IPS DF 19.7 (cell line): ENCODE measurements at regions not wholly inside any gene's neighbourhood (a gene's known extent, or its start where the extent isn't known, plus 50 kb on each side); places are given as distances from the start of the nearest gene placed in this dataset.
"Not testable (repeated sequence)": the region's sequence is repeated elsewhere in the genome, so short reads cannot be mapped to it uniquely, and the experiment has no call there.

ENCODE experiments used
- DNase-seq: peaks from one replicate; pipeline ENCODE4 v3.0.0-alpha.2; 2013; ENCODE audit warnings: low read depth, low spot score

DNA sequence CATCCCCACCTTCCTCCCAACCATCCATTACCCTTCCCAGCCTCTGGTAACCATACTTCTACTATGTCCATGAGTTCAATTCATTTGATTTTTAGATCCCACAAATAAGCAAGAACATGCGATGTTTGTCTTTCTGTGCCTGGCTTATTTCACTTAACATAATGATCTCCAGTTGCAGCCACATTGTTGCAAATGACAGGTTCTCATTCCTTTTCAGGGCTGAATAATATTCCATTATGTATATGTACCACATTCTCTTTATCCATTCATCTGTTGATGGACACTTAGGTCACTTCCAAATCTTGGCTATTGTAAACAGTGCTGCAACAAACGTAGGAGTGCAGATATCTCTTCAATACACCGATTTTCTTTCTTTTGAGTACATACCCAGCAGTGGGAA lies 522.1 kb downstream of the TMEM114 start:
- not testable (repeated sequence) for DNase-seq

DNA sequence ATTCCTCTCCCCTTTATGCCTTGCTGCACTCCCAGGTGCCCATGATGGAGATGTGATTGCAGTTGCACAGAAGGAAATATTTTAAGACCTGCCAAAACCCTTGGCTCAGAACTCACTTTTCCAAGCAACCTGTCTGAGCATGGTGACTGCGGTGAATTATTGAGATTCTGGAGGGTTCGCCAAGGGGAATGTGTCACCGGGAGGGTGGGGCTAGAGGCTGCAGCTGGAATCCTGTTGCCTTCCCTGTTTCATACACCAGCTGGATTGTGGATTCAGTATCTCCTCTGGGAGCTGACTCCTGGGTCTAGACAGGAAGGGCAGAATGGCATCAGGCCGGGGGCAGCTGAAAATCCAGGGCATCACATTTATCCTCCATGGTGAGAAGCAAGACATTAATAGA lies 527.2 kb downstream of the TMEM114 start:
- DNase-seq, result no peak

DNA sequence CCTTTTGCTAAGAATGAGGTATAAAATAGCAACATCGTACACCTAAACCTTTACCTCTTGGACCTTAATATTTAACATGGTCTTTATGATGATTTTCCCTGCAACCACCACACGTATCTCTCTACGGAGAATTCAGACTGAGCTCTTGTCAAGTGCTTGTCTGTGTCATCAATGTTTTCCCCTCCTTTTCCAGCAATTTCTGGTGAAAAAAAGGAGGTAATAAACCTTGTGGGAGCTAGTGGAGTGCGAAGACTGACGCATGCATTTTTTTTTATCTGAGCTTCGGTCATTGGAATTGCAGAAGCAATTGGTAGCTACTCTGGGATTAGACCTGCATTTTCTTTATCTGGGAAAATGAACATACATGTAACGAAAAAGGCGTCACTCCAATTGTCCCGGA lies 527.6 kb downstream of the TMEM114 start:
- DNase-seq, result no peak

DNA sequence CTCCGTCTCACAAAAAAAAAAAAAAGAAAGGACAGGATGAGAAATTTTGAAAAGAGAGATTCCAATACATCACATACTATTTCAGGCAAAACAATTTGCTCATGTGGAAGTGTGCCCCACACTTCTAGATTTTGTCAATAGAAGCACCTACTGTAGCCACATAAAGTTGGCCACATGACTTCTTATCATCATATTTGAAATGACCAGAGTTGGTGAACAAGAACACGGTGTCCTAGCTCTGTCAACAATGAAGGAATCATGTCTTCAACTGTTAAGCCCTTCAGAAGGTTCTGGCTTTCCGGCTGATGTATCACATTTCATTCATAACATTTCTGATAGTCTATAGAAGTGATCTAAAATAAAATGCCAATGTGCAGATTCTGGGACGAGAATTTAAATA lies 534.5 kb downstream of the TMEM114 start:
- no peak for DNase-seq

DNA sequence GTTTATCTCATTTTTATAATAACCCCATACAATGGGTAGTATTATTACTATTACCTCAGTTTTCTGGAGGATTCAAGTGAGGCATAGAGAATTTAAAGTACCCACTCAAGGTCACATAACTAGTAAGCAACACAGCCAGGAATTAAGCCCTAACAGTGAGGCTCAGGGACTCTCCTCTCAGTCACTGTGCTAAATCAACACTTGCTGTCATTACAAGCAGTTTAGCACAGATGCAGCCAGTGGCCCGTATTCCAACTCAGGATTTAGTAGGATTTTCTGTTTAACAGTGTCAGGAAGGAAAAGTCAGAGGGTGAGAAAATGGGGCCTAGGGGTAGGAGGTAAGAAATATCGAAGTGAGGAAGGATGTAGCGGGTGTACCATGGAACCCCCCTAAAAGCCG lies 536.9 kb downstream of the TMEM114 start:
- no peak for DNase-seq

DNA sequence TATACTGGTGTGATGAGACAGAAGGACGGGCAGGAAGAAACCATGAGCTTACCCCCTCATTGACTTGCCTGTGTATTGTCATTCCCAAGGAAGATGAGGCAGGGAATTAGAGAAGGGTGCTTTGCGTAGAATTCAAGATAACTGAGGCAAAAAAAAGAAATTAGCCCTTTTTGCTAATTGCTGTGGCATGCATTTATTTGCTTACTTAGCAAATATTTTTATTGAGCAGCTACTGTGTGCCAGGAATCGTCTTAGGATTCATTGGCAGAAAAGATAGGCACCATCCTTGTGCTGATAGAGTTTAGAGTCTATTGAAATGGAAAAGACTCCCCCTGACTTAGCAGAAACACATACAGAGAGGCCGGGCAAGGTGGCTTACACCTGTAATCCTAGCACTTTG lies 541.9 kb downstream of the TMEM114 start:
- no peak for DNase-seq

DNA sequence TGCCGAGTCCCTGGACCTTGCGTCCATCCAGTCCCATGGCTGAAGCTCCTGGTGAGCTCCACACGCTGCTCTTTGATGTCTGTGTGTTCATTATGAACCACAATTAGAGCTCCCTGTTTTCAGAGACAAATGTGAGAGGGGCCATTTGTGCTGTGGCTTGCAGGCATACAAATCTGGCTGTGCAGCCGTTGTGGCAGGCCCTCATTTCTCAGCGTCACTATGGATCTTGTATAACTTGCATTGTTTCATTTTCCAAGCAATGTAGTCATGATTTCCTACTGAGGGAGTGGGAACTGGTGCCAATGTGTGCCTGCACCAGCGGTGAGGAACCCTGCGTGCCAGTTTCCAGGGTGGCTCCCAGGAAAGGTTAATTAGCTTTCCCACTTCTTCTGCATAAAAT lies 542.6 kb downstream of the TMEM114 start:
- no peak for DNase-seq

DNA sequence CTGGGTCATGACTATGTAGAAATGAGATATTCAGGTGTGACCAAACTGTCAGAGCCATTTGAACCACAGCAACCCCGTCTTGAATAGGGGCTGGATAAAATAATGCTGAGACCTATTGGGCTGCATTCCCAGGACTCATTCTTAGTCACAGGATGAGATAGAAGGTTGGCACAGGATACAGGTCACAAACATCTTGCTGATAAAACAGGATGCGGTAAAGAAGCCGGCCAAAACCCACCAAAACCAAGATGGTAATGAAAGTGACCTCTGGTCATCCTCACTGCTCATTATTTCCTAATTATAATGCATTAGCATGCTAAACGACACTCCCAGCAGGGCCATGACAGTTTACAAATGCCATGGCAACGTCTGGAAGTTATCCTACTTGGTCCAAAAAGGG lies 545.5 kb downstream of the TMEM114 start:
- DNase-seq, result no peak

DNA sequence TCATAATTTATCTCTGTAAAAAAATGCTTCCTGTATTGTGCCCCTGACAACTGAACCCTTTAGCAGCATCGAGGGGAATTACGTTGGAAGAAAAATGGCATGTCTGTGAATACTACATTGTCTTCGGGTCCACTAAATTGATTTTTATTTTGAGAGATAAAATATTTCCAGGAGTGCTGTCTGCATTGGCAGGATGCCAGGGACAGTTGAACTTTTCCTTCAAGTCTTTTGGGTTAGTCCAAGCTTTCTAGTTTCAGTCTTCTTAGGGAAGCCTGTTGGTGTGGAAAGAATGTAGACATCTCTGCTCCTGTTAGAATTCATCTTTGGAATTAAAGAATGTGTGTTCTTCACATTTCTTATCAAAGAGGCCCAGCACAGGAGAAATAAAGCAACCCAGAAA lies 557.9 kb downstream of the TMEM114 start:
- no peak for DNase-seq

DNA sequence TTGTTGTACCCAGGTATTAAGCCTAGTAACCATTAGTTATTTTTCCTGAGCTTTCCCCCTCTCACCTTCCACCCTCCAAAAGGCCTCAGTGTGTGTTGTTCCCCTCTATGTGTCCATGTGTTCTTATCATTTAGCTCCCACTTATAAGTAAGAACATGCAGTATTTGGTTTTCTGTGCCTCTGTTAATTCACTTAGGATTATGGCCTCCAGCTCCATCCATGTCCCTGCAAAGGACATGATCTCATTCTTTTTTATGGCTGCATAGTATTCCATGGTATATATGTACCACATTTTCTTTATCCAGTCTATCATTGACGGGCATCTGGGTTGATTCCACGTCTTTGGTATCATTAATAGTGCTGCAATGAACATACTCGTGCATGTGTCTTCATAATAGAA lies 560.3 kb downstream of the TMEM114 start:
- not testable (repeated sequence) for DNase-seq

DNA sequence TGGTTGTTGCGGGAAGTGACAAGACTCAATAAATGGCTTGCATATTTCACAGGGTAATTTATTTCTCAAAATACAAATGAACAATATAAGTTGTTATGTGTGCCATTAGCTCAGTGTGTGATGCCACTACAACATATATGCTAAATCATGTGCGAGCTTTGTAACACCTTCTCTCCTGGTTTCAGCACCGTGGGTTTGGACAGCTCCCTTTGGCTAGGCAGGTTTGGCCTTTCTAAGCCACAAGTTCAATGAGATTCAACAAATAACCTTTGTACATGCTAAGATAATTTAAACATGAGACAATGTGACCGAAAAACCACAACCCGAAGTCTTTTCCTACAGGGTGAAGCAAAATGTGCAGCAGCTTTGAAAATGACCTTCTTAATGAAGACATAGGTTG lies 563.9 kb downstream of the TMEM114 start:
- no peak for DNase-seq

DNA sequence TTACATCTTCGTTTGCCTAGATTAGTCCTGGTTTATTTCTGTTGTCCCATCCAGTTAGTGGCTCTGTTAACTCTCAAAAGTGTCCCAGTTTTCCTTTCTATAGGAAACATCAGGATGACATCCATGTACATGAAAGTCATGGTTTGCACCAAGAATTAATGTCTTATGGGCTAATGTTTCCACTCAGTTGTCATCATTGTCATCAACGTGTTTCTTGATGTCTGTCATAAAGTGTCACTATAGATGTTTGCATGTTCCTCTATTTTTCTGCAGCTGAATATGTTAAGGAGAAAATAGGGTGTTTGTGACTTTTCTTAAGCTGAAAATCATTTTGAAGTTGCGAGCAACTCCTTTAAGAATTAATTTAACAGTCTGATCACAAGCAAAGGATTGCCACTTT lies 567.0 kb downstream of the TMEM114 start:
- no peak for DNase-seq

DNA sequence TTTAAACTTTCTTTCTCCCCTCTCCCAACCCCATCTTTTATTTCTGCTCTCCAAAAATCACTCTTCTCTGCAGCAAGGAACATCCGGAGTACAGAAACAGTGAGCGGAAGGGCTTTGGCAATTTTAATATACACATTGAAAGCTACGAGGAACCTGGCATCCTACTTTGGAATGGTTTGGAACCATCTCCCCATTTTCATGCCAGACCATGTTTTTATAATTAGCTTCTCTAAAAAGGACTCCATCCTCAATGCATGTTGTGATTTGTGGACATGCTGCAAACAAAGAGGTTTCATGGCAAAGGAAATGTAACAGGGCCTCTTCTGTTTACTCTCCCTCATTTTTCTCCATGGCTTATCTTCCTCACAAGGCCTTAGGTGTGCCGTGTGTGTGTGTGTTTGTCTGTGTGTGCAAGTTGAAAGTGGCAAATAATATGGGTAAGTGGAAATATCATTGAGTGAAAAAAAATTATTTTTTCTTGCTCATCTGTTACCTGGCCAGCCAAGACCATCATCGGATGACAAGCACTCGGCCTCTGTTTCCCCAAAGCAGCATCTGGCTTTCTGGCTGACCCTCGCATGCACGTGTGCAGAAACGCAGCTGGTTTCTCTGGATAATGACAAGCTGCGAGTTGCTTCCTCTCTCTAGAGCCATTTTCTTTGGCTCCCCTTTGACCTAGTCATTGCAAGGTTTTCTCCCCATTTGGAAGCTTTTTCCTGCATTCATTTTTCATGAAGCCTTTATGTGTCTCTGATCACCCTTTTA lies 585.0 kb downstream of the TMEM114 start:
- no peak for DNase-seq

DNA sequence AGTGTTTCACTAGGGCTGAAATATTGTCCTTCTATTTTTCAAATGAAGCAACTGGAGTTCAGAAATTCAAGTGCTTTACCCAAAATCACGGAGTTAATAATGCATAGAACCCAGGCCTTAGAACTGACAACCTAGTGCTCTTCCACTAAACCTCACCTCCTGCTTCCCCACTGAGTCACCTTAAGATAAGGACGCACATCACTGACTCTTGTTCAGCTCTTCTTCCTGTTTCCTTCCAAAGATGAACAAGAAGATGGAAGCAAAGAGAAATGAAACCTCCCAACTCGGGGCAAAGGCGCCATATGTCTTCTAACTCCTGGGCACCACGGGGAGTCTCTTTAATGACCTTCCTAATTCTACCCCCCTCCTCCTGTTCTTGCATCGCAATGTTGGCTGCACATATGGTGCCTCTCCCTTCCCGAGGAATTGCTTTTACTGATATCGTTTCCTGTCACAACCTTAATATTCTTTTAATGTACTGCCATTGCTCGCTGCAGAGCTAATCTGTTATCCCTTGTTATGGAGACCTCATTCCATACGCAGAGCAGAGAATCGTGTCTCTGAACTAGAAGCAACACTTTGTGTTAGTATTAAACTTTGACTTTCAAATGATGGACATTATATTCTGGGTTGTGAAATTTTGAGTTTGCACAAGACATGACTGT lies 591.4 kb downstream of the TMEM114 start:
- no peak for DNase-seq

DNA sequence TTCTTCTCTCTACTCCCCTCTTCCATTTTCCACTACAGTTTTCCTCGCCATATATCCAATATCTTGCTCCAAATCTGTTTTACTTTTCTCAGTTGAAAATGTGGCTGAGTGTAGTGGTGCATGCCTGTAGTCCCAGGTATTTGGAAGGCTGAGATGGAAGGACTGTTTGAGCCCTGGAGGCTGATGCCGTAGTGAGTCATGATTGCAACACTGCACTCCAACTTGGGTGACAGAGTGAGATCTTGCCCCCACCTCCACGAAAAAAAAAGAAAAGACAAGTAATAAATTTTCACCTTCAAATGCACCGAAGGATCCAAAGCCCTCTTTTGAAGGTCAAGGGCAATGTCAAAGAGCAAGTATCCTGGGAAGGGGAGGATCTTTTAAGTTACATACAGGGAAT lies 592.3 kb downstream of the TMEM114 start:
- no peak for DNase-seq

DNA sequence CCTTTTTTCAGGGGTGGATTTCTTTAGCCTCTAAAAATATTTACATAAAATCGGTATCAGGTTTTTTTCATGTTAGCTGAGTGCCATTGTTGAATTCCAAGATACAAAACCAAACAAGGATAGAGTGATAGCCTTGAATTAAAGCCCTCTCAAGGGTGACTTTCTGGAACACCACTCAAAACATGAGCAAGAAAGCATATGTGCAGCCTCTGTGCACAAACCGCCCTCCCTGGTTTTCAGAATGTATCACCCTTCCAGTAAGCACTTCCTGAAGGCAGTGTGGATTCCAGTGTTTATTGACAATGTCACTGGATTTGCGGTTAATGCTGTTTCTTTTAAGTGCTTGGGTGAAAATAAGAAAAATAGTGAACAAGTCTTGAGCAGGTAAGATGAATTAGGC lies 597.7 kb downstream of the TMEM114 start:
- DNase-seq, result no peak

DNA sequence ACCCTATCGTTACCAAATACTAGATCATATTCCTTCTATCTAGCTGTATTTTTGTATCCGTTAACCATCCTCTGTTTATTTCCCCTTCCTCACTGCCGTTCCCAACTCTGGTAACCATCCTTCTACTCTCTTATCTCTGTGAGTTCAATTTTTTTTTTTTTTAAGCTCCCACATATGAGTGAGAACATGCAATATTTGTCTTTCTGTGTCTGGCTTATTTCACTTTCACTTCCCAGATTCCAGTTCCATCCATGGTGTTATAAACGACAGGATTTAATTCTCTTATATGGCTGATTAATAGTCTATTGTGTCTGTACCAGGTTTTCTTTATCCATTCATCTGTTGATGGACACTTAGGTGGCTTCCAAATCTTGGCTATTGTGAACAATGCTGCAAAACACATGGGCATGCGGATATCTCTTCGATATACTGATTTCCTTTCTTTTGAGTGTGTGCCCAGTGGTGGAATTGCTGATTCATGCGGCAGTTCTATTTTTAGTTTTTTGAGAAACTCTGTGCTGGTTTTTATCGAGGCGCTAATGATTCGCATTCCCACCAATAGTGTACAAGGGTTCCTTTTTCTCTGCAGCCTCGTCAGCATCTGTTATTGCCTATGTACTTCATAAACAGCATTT lies 599.6 kb downstream of the TMEM114 start:
- DNase-seq, result no peak

DNA sequence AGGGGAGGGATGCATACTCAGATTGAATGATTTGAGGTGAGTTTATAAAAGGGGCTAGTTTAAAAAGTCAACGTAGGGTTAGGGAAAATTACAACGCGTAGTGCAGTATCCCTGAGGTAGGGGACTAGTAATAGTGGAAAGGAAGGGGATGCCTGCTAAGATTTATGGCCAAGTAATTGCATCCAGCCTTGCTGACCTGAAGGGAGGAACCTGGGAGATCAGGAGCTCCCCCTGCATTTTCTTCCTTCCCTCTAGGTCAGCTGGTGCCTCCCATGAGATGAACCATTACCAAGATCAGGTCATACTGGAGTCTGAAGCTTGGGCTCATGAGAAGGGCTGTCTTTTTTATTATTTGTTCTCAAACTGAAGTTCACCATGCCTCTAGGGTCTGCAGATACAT lies 606.6 kb downstream of the TMEM114 start:
- no peak for DNase-seq

DNA sequence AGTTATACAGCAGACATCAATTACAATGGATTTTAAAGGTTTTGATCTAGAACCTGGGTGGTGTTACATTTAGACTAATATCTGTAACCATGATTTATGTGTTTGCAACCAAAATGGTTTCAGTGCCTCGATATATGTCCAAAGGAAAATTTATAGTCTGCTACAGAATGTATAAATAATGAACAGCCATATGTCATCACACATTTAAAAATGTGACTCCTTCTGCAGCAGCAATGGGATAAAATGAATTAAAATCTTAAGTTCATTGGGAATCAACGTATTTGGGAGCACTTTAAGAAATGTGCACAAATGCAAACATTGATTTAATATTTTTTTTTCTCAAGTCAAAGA lies 610.2 kb downstream of the TMEM114 start:
- DNase-seq, result no peak

DNA sequence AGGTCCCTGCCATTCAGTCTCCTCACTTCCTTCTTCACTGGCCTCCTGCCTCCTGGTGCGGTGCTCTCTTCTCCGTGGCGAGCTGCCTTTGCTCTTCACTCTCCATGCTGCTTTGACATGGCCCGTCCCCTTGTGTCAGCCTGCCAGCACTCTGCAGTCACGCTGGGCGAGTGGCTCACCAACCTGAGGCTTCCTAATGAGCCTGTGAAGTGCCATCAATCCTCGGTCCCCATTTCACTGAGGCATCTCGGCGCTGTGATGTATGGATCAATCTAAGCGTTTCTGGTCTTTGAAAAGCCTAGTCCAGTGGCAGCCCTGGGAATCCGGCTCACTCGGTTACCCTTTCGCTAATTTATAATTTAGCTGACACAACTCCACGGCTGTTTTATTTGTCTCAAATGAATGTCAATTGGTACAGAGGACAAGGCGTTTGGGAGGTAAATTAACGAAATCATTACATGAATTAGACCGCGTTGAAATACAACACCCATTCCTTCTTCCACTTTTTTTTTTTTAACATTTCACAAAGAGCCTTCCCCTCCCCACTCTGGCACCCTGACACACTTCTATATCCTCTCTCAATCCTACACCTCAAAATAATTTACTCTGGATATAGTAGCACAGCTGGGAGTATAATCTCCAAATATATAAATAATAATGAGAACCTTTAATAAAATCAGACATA lies 610.7 kb downstream of the TMEM114 start:
- DNase-seq, result no peak

DNA sequence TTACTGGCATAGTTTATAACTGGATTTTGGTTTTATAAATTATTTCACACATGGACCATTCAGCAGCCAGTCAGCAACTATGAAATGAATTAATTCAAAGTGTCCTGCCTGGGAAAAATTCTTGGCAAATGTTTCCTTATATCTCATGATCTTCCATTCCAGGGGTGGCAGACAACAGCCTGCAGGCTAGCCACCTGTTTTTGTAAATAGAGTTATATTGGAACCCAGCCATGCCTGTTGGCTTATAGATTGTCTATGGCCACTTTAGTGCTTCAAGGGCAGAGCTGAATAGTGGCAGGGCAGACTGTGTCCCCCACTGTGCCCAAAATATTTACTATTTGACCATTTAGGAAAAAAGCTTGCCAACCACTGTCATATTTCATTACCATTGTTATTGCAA lies 613.7 kb downstream of the TMEM114 start:
- no peak for DNase-seq

DNA sequence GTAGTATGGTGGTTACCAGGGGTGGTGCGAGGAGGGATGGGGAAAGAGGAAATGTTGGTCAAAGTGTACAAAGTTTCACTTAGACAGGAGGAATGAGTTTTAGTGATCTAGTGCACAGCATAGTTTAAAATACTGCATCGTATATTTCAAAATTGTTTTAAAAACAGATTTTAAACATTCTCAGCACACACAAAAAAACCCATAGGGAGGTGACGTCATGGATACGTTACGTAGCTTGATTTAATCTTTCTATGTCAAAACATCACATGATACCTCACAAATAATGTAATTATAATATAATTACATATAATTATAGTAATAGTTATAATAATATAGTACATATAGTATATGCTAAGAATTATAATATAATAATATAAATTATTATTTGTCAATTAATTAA lies 614.2 kb downstream of the TMEM114 start:
- DNase-seq, result no peak
